CD4-positive, alpha-beta T cell treated with Interleukin-15 for 1 hour (primary cell): ENCODE measurements at regions not wholly inside any gene's neighbourhood (a gene's known extent, or its start where the extent isn't known, plus 50 kb on each side); places are given as distances from the start of the nearest gene placed in this dataset.

Experiments
- DNase-seq: peaks from one replicate; pipeline ENCODE4 v3.0.0-alpha.2; 2020

GRCh38 chr10:6343305-6344010 is 140.7 kb downstream of the PFKFB3 start:
- no peak for DNase-seq

GRCh38 chr10:6345404-6345803 is 142.7 kb downstream of the PFKFB3 start:
- no peak for DNase-seq

- no peak for DNase-seq
These were observed 143.9 kb downstream of the PFKFB3 start for GRCh38 chr10:6346631-6347030.

- DNase-seq = peak; percentile 51
These were observed 144.7 kb downstream of the PFKFB3 start for GRCh38 chr10:6347391-6347951.

- DNase-seq = peak; percentile 91
These were observed 145.6 kb downstream of the PFKFB3 start for GRCh38 chr10:6348096-6348874.

GRCh38 chr10:6349846-6350535 is 147.3 kb downstream of the PFKFB3 start:
- no peak for DNase-seq

- DNase-seq = no peak
These were observed 147.9 kb downstream of the PFKFB3 start for GRCh38 chr10:6350609-6351008.

GRCh38 chr10:6351495-6351894 is 148.8 kb downstream of the PFKFB3 start:
- DNase-seq = no peak

- DNase-seq = no peak
These were observed 150.8 kb downstream of the PFKFB3 start for GRCh38 chr10:6353526-6353925.

GRCh38 chr10:6354168-6354772 is 151.5 kb downstream of the PFKFB3 start:
- no peak for DNase-seq

GRCh38 chr10:6356280-6356793 is 153.6 kb downstream of the PFKFB3 start:
- DNase-seq = no peak

- no peak for DNase-seq
These were observed 159.1 kb downstream of the PFKFB3 start for GRCh38 chr10:6361869-6362268.

- no peak for DNase-seq
These were observed 160.1 kb downstream of the PFKFB3 start for GRCh38 chr10:6362879-6363278.

GRCh38 chr10:6363511-6363910 is 160.8 kb downstream of the PFKFB3 start:
- no peak for DNase-seq

GRCh38 chr10:6364283-6364682 is 161.6 kb downstream of the PFKFB3 start:
- no peak for DNase-seq

- DNase-seq = no peak
These were observed 162.2 kb downstream of the PFKFB3 start for GRCh38 chr10:6364893-6365292.

GRCh38 chr10:6365384-6365783 is 162.7 kb downstream of the PFKFB3 start:
- no peak for DNase-seq
